Umbilical cord (tissue), 1 donor: ENCODE measurements at regions not wholly inside any gene's neighbourhood (a gene's known extent, or its start where the extent isn't known, plus 50 kb on each side); places are given as distances from the start of the nearest gene placed in this dataset.
A peak's percentile ranks its signal among the peaks of the same experiment; 100 is the strongest.
"Not testable (repeated sequence)": the region's sequence is repeated elsewhere in the genome, so short reads cannot be mapped to it uniquely, and the experiment has no call there.

Source experiments
- DNase-seq: peaks from one replicate; pipeline ENCODE4 v3.0.0-alpha.2; 2015; ENCODE audit warnings: low spot score

GRCh38 chr15:83335542-83335941, 51.1 kb upstream of the BNC1 start:
- DNase-seq = not testable (repeated sequence)

GRCh38 chr15:83339396-83339795, 54.9 kb upstream of the BNC1 start:
- DNase-seq = no peak

DNA sequence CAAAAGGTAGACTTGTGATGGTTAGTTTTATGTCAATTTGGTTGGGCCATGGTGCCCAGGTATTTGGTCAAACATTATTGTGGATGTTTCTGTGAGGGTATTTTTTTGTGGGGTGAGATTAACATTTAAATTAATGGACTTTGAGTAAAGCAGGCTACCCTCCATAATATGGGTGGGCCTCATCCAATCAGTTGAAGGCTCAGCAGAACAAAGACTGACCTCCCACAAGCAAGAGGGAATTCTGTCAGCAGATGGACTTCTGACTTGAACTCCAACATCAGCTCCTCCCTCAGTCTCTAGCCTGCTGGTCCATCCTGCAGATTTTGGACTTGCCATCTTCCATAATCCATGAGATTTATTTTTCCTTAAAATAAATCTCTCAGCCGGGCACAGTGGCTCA, 55.6 kb upstream of the BNC1 start:
- DNase-seq = no peak

DNA sequence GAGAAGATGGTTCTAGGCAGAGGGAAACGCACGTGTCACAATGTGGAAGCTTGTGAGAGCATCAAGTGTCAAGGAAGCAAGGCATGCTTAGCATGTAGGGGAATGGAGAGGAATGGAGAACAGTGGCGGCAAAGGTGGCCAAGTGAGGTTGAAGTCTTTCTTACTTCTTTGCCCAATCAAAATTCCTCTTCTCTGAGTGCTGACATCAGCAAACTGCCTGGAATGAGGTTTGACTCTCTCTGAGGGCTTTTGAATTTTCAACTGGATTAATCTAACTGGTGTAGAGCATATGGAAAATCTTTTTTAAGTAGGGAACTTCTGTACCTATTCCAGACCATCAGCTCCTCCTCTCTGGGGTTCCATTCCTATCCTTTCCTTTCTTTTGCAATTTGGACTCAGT, 61.9 kb upstream of the BNC1 start:
- DNase-seq = no peak

- DNase-seq = no peak
These were observed 67.7 kb upstream of the BNC1 start for GRCh38 chr15:83352119-83352518.

GRCh38 chr15:83356501-83357399, 72.3 kb upstream of the BNC1 start:
- no peak for DNase-seq

DNA sequence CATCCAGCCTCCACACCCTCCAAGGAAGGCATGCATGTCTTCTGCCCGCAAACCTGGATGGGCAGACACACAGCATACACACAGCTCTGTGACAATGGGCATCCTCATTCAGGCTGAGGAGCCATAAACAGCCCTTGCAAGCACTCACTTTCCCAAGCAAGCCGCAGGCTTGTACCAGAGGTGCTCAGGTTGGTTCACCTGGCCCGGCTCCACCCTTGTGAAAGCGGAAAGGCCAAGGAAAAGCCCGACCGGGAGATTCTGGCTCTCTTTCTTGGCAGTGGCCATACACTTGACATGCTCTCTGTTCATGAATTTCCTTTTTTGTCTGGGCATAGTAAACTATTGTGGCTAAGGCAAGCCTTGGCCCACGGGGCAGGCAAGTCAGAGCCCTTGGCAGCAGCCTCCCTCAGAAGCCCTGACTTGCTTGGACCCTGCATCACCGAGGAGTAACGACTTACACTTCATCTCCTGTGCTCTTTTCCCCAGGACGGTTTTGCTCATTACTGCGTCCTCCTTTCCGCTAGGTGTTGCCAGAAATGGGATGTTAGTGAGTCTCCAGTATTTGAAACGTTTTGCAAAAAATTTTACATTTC, 74.6 kb upstream of the BNC1 start:
- no peak for DNase-seq

DNA sequence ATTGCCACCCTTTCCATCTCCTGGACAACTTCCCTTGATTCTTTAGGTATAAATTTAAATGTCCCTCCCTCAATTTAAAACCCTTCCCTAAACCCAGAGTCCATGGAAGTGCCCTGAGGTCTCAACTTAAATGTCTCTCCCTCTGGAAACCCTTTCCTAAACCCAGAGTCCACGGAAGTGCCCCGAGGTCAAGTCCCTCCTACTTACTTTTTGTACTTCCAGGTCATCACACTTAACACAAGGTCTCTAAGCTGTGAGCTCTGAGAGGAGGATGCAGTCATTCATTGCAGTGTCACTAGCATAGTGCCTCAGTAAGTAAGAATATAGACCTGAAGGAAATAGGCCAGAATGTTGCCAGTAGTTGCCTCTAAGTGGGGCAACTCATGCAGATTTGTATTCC, 78.2 kb upstream of the BNC1 start:
- DNase-seq = no peak

DNA sequence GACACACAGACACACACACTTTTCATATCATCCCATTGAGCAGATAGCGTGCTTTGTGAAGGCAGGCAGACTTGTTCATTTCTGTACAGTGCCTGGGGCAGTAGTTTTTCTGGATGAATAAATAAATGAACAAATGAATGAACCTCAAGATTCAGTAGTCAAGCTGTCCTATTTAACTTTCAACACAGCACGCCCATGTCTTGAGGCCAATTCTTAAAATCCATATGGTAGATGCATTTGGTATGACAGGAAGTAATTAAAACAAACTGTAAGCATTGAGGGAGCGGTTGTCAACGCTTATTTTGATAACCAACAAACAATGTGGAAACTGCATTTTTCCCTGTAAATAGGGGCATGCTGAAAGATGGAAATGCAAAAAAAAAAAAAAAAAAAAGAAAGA, 80.0 kb upstream of the BNC1 start:
- no peak for DNase-seq

- peak; percentile 93 for DNase-seq
These were observed 81.0 kb upstream of the BNC1 start for GRCh38 chr15:83365370-83365938.

GRCh38 chr15:83372434-83372891, 74.7 kb upstream of the SH3GL3 start:
- no peak for DNase-seq

DNA sequence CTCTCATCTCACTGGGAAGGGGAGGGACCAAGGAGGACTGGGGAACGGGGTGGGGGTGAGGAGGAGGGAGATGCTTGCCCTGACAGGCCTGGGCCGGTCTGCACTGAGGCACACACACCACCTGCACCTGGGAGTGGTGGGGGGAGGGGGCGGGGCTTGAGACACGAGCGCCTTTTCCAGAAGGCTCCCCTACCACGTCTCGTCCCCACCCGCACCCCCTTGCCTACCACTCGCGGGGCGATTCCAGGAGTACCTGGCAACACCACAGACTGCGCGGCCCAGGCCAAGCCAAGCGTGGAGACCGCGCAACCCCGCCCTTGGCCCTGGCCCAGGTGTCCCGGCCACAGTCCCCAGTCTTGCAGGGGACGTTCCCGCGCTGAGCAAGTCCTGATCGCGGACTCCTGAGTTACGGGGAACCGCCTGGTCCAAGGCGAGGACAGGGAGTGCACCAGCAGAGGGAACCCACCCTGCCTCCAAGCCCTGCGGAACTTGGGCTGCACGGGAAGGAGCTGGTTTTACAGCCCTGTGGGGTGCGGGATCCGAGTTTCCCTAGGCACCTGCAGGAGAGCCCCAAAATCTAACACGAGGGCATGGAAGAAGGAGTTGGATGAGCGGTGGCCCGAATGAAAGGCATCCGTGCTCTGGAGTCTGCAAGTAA, 68.1 kb upstream of the SH3GL3 start:
- DNase-seq = no peak

- peak; percentile 13 for DNase-seq
These were observed 67.6 kb upstream of the SH3GL3 start for GRCh38 chr15:83379579-83379959.

DNA sequence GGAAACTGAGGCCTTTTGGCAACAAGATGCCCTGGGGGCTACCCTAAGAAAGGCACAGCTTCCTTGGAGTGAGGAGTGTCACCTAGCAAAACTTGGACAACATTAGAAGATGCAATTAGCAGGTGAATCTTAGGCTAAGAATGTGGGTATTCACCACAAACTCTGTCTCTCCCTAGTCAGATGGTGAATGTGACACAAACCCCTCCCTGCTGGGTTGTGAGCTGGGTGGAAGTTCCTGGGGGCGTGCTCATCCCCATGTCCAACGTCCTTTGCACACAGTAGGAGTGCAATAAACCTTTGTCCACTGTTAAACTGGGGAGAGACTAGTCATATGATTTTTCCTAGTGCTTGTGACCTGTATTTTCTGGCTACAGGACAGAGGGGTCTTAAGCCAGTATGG, 67.1 kb upstream of the SH3GL3 start:
- no peak for DNase-seq

- peak; percentile 50 for DNase-seq
These were observed 66.5 kb upstream of the SH3GL3 start for GRCh38 chr15:83380682-83381081.

DNA sequence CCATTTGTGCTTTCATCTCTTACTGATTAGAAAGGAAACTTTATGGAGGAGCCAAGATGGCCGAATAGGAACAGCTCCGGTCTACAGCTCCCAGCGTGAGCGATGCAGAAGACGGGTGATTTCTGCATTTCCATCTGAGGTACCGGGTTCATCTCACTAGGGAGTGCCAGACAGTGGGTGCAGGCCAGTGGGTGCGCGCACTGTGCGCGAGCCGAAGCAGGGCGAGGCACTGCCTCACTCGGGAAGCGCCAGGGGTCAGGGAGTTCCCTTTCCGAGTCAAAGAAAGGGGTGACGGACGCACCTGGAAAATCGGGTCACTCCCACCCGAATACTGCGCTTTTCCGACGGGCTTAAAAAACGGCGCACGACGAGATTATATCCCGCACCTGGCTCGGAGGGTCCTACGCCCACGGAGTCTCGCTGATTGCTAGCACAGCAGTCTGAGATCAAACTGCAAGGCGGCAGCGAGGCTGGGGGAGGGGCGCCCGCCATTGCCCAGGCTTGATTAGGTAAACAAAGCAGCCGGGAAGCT, 63.5 kb upstream of the SH3GL3 start:
- DNase-seq = not testable (repeated sequence)

- DNase-seq = peak; percentile 64
These were observed 51.0 kb upstream of the SH3GL3 start for GRCh38 chr15:83396101-83396500.
